RWPE2 (cell line): ENCODE measurements at regions not wholly inside any gene's neighbourhood (a gene's known extent, or its start where the extent isn't known, plus 50 kb on each side); places are given as distances from the start of the nearest gene placed in this dataset.

ENCODE experiments used
- ATAC-seq: fragments of 200-7000 bp; cut with Tn5 transposase; 3 replicates; pipeline ENCODE4 v1.9.1; 2021; ENCODE audit warnings: low read depth
- DNase-seq: peaks from one replicate; pipeline ENCODE4 v3.0.0-alpha.2; 2020; ENCODE audit warnings: low spot score
- H3K27ac ChIP-seq: fragments of 450-650 bp; 2 replicates; pipeline ENCODE4 v1.5.1; 2017; ENCODE audit warnings: mild to moderate bottlenecking; ENCODE audit not compliant: poor library complexity, severe bottlenecking
- H3K27me3 ChIP-seq: fragments of 250-450 bp; sonication (Bioruptor Pico); 2 replicates; pipeline ENCODE4 v1.5.1; 2021; ENCODE audit warnings: mild to moderate bottlenecking, moderate library complexity; ENCODE audit not compliant: insufficient read depth, poor library complexity, severe bottlenecking
- H3K36me3 ChIP-seq: fragments of 250-450 bp; sonication (Bioruptor Pico); 2 replicates; pipeline ENCODE4 v1.5.1; 2020; ENCODE audit warnings: low read depth, mild to moderate bottlenecking, moderate library complexity
- H3K4me1 ChIP-seq: fragments of 250-450 bp; sonication (Bioruptor Pico); 2 replicates; pipeline ENCODE4 v1.5.1; 2021; ENCODE audit warnings: mild to moderate bottlenecking, moderate library complexity; ENCODE audit not compliant: insufficient read depth, poor library complexity, severe bottlenecking
- H3K4me3 ChIP-seq: fragments of 250-450 bp; sonication (Bioruptor Pico); 2 replicates; pipeline ENCODE4 v1.5.1; 2021; ENCODE audit warnings: mild to moderate bottlenecking, moderate library complexity; ENCODE audit not compliant: severe bottlenecking
- H3K9me3 ChIP-seq: fragments of 250-450 bp; sonication (Bioruptor Pico); 2 replicates; pipeline ENCODE4 v1.5.1; 2021; ENCODE audit warnings: mild to moderate bottlenecking, moderate library complexity; ENCODE audit not compliant: severe bottlenecking
- TF ChIP-seq, protein P1 (sequence below): fragments of 450-650 bp; IDR thresholded peaks from one replicate; pipeline ENCODE4 v1.5.1; 2017; ENCODE audit warnings: mild to moderate bottlenecking, moderate library complexity; ENCODE audit not compliant: poor library complexity, severe bottlenecking

DNA sequence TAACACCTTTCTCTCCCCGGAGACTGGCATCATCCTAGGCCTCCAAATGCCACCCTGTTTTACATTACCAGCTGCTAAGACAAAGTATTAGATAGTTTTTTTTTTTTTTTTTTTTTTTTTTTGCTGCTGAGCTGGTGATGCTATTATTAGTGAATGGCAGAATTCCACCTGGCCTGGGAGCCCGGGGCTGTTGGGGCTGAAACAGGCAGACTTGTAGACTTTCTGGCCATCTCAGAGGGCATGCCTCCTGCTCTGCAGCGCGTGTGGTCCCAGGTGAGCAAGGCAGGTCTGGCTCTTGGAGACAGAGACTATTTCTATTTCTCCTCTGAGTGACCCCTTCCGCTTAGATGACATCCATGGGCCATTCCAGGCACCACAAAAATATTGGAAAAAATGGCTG is 104.2 kb downstream of the EMX2 start:
- Histone ChIP-seq H3K9me3 (no peaks in the 10 kb centered on the region), H3K36me3 (no peaks in the 10 kb centered on the region), H3K4me3 (no peak overlapping the region), H3K27me3 (peaks cover 23% of the 10 kb centered on the region), H3K27ac (no peak overlapping the region), H3K4me1 (no peaks in the 10 kb centered on the region)
- no peak for DNase-seq
- no peak for ATAC-seq
- TF ChIP-seq, protein P1, sequence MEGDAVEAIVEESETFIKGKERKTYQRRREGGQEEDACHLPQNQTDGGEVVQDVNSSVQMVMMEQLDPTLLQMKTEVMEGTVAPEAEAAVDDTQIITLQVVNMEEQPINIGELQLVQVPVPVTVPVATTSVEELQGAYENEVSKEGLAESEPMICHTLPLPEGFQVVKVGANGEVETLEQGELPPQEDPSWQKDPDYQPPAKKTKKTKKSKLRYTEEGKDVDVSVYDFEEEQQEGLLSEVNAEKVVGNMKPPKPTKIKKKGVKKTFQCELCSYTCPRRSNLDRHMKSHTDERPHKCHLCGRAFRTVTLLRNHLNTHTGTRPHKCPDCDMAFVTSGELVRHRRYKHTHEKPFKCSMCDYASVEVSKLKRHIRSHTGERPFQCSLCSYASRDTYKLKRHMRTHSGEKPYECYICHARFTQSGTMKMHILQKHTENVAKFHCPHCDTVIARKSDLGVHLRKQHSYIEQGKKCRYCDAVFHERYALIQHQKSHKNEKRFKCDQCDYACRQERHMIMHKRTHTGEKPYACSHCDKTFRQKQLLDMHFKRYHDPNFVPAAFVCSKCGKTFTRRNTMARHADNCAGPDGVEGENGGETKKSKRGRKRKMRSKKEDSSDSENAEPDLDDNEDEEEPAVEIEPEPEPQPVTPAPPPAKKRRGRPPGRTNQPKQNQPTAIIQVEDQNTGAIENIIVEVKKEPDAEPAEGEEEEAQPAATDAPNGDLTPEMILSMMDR, result no peak

GRCh38 chr10:117647306-117647705 is 104.8 kb downstream of the EMX2 start:
- Histone ChIP-seq H3K27me3 (peaks cover 18% of the 10 kb centered on the region), H3K4me1 (no peaks in the 10 kb centered on the region), H3K9me3 (no peaks in the 10 kb centered on the region), H3K4me3 (no peak overlapping the region), H3K27ac (no peak overlapping the region), H3K36me3 (no peaks in the 10 kb centered on the region)
- DNase-seq (no peak), ATAC-seq (no peak)
- TF ChIP-seq, protein P1, result no peak

DNA sequence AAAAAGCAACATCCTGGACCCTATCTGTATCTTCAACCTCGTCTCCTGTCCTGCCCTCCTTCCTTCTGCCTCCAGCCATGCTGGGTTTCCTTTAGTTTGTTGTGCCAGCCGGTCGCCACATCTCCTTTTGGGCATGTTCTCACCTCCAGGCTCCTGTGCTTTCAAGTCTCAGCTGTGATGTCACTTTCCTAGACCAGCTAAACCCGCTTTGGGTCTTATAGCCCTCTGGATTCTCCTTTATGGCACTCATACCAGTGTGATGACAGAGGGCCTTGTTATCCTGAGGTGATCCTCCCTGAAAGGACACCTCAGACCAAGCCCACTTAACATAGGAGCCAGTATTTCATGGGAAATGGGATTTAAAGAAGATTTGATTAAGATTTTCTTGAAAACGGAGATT is 108.6 kb downstream of the EMX2 start:
- H3K36me3 ChIP-seq, result no peaks in the 10 kb centered on the region
- no peak overlapping the region for H3K4me3 ChIP-seq
- H3K27me3 ChIP-seq, result no peaks in the 10 kb centered on the region
- no peak for ATAC-seq
- peaks cover 5% of the 10 kb centered on the region for H3K9me3 ChIP-seq
- peaks cover 9% of the 10 kb centered on the region for H3K4me1 ChIP-seq
- DNase-seq, result no peak
- TF ChIP-seq, protein P1, result no peak
- H3K27ac ChIP-seq, result no peak overlapping the region

GRCh38 chr10:117652228-117653169 is 110.0 kb downstream of the EMX2 start:
- Histone ChIP-seq H3K27ac (peak overlapping the region; percentile 52), H3K9me3 (peaks cover 5% of the 10 kb centered on the region), H3K36me3 (no peaks in the 10 kb centered on the region), H3K4me3 (no peak overlapping the region), H3K27me3 (no peaks in the 10 kb centered on the region), H3K4me1 (peaks cover 9% of the 10 kb centered on the region)
- TF ChIP-seq, protein P1, result no peak
- no peak for DNase-seq
- no peak; the same call in 2 of the 3 replicates for ATAC-seq

DNA sequence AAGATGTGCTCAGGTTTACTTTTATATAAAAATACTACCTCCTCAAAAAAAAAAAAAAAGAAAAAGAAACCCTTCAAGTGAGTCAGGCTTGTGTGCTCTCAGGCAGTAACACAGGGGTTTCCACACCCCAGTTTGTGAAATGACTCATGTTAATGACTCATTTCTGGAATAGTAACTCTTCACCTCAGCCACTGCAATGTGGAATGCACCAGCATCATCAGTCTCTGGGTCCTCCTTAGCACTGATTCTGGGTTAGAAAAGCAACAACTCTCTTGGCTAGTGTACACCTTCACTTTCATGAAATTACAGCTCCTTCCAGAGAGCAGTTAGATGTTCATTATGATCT is 110.6 kb downstream of the EMX2 start:
- H3K9me3 ChIP-seq, result peaks cover 5% of the 10 kb centered on the region
- TF ChIP-seq, protein P1, result no peak
- peak; percentile 100 for ATAC-seq
- H3K27ac ChIP-seq, result peak overlapping the region; percentile 52
- H3K27me3 ChIP-seq, result no peaks in the 10 kb centered on the region
- H3K4me1 ChIP-seq, result peaks cover 9% of the 10 kb centered on the region
- H3K36me3 ChIP-seq, result no peaks in the 10 kb centered on the region
- DNase-seq, result no peak
- H3K4me3 ChIP-seq, result no peak overlapping the region
